Activated CD8-positive, alpha-beta T cell treated with anti-CD3 and anti-CD28 coated beads, Interleukin-2, amount 10 ng/mL, durations not matched to agents 7 days and 5 days (primary cell): ENCODE measurements at regions not wholly inside any gene's neighbourhood (a gene's known extent, or its start where the extent isn't known, plus 50 kb on each side); places are given as distances from the start of the nearest gene placed in this dataset.

Source experiments
- ATAC-seq: fragments of 150-1000 bp; cut with Tn5 transposase; one replicate; pipeline ENCODE4 v1.10.0; 2021; ENCODE audit warnings: moderate library complexity
- CTCF ChIA-PET: fragments of 350-600 bp; sonication (Branson Sonifier 250); formaldehyde crosslinking; loops from one replicate; lab custom pipeline; 2021; ENCODE audit warnings: antibody characterized with exemption; lab: Charles Lee
- POLR2A ChIA-PET: fragments of 350-600 bp; sonication (Branson Sonifier 250); formaldehyde crosslinking; loops from one replicate; lab custom pipeline; 2021; ENCODE audit warnings: antibody characterized with exemption; lab: Charles Lee
- DNase-seq: peaks from one replicate; pipeline ENCODE4 v3.0.0-alpha.2; 2020
- H3K27ac Mint-ChIP-seq: one replicate; pipeline ENCODE4 v1.8.0; 2021; ENCODE audit warnings: mild to moderate bottlenecking, mixed read lengths
- H3K27me3 Mint-ChIP-seq: one replicate; pipeline ENCODE4 v1.8.0; 2021; ENCODE audit warnings: low read depth, mixed read lengths
- H3K36me3 Mint-ChIP-seq: one replicate; pipeline ENCODE4 v1.8.0; 2021; ENCODE audit warnings: low read depth, mixed read lengths
- H3K4me1 Mint-ChIP-seq: one replicate; pipeline ENCODE4 v1.8.0; 2021; ENCODE audit warnings: low read depth, mixed read lengths
- H3K4me3 Mint-ChIP-seq: one replicate; pipeline ENCODE4 v1.8.0; 2021; ENCODE audit warnings: mild to moderate bottlenecking, mixed read lengths
- H3K9me3 Mint-ChIP-seq: one replicate; pipeline ENCODE4 v1.8.0; 2022; ENCODE audit warnings: mixed read lengths; ENCODE audit not compliant: insufficient read depth

DNA sequence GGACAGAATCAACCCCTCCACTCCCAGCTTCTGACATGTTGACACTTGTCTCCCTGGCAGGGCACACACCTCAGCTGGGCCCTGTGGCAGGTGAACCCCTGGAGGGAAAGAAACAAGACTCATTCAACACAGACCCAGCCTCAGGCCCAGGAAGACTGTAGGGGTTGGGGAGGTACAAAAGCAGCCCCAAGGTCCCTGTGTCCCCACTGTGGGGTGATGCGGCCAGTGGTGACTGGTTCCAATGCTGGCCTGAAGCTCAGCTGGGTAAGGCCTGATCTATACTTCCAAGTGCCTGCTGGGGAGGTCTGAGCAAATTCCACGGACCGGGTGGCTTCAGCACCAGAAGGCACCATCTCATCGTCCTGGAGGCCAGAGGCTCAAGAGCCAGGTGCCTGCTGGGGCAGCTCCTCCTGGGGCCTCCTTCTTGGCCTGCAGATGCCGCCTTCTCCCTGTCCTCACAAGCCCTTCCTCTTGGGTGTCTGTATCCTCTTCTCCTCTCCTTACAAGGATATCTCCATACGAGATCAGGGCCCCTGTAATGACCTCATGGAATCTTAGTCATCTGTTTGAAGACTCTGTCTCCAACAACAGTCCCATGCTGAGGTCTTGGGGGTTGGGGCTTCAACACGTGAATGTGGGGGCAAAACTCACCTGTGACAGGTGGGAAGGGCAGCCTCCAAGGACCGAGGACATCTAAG is 1492.1 kb downstream of the BRD1 start:
- CTCF ChIA-PET, result no interaction called here
- no peaks in the 10 kb centered on the region for H3K4me1 Mint-ChIP-seq
- no peaks in the 10 kb centered on the region for H3K27me3 Mint-ChIP-seq
- no peak overlapping the region for H3K4me3 Mint-ChIP-seq
- no peaks in the 10 kb centered on the region for H3K36me3 Mint-ChIP-seq
- no peak overlapping the region for H3K27ac Mint-ChIP-seq
- POLR2A ChIA-PET, result no interaction called here
- DNase-seq, result no peak
- no peak for ATAC-seq
- no peaks in the 10 kb centered on the region for H3K9me3 Mint-ChIP-seq

DNA sequence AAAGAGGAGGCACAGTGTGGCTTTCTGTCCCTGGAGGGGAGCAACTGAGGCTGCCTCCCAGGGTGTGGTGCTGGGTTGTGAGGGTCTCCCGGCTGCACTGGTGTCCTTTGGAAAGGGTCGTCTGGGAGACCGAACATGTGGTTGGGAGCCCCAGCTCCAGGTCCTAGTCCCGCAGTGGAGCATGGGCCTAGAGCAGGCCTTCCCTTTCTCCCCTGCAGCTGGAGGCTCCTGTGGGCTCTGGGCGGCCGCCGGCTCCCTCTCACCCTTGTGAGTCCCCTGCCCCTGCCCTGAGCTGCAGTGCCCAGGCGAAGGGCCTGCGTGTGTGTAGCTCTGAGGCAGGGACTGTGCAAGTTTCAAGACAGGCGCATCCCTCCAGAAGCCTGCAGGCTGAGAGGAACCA is 1492.7 kb downstream of the BRD1 start:
- no peaks in the 10 kb centered on the region for H3K27me3 Mint-ChIP-seq

DNA sequence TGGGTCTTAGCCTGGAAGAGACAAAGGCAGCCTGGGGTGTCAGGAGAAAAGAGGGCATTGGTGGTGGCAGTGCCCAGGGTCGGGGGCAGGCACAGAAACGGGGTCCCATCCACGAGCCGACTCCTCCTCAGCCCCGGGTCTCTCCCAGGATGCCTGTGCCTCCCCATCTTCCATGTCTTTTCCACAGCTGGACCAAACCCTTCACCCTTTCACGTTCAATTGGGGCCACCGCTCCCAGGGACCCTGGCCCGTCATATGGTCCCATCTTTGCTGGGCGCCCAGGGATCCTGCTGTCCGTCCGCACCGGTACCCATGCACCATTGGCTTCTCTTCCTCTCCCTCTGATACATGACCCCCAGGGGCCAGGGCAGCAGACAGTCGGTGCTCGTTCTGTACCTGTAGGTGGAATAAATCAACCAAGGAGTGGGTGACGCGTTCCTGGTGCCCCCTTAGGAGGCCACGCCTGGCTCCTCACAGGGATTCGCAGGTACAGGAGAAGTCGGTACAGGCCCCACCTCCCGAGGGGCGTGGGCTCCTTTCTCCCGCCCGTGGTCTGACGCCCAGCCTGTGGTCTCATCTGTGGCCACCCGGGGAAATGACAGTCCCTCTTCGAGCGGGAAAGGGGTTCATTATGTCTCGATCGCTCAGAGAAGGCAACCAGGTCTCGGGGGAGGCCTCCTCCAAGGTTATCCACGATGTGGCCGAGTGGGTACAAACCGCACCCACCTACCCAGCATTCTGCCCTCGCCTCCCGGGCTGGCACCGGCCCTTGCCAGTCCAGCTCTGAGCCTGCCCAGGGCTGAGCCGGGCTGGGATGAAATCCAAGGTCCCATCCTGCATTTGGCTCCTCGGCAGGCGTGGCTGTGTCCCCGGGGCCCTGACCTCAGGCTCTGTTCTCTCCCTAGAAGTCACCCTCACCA is 1493.6 kb downstream of the BRD1 start:
- no peak overlapping the region for H3K4me3 Mint-ChIP-seq
- H3K4me1 Mint-ChIP-seq, result no peaks in the 10 kb centered on the region
- CTCF ChIA-PET, result no interaction called here
- no peaks in the 10 kb centered on the region for H3K36me3 Mint-ChIP-seq
- no peaks in the 10 kb centered on the region for H3K27me3 Mint-ChIP-seq
- H3K27ac Mint-ChIP-seq, result no peak overlapping the region
- peaks cover 6% of the 10 kb centered on the region for H3K9me3 Mint-ChIP-seq
- POLR2A ChIA-PET, result no interaction called here
- ATAC-seq, result no peak
- no peak for DNase-seq

More for the DNA sequence above, 1492.7 kb downstream of the BRD1 start:
- no peaks in the 10 kb centered on the region for H3K4me1 Mint-ChIP-seq
- H3K36me3 Mint-ChIP-seq, result no peaks in the 10 kb centered on the region
- ATAC-seq (no peak), DNase-seq (no peak)
- no peak overlapping the region for H3K4me3 Mint-ChIP-seq
- ChIA-PET POLR2A (no interaction called here), CTCF (no interaction called here)
- no peak overlapping the region for H3K27ac Mint-ChIP-seq
- no peaks in the 10 kb centered on the region for H3K9me3 Mint-ChIP-seq

DNA sequence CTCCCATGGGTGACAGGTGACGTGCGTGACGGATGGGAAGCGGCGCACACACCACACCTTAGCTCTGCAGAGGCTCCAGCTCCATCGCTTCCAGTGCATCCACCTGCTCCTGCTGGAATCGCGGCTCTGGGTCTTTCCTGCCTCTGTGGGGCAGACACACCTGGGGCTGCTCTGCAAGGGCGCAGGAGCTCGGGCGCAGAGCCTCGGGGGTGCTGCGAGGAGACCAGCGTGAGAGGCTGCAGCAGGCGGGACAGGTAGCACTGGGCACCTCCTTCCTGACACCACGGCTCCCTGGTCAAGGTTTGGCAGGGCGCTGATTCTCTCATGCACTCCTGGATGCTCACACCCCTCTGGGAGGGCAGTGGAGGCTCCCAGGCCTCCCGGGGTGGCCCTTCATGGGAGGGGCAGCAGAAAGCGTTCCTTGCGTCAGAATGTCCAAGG is 1494.3 kb downstream of the BRD1 start:
- no peaks in the 10 kb centered on the region for H3K27me3 Mint-ChIP-seq
- H3K4me1 Mint-ChIP-seq, result no peaks in the 10 kb centered on the region
- no peak overlapping the region for H3K4me3 Mint-ChIP-seq
- no peak overlapping the region for H3K27ac Mint-ChIP-seq
- peaks cover 8% of the 10 kb centered on the region for H3K9me3 Mint-ChIP-seq
- DNase-seq (no peak), ATAC-seq (no peak)
- POLR2A ChIA-PET, result no interaction called here
- CTCF ChIA-PET, result no interaction called here
- H3K36me3 Mint-ChIP-seq, result no peaks in the 10 kb centered on the region

DNA sequence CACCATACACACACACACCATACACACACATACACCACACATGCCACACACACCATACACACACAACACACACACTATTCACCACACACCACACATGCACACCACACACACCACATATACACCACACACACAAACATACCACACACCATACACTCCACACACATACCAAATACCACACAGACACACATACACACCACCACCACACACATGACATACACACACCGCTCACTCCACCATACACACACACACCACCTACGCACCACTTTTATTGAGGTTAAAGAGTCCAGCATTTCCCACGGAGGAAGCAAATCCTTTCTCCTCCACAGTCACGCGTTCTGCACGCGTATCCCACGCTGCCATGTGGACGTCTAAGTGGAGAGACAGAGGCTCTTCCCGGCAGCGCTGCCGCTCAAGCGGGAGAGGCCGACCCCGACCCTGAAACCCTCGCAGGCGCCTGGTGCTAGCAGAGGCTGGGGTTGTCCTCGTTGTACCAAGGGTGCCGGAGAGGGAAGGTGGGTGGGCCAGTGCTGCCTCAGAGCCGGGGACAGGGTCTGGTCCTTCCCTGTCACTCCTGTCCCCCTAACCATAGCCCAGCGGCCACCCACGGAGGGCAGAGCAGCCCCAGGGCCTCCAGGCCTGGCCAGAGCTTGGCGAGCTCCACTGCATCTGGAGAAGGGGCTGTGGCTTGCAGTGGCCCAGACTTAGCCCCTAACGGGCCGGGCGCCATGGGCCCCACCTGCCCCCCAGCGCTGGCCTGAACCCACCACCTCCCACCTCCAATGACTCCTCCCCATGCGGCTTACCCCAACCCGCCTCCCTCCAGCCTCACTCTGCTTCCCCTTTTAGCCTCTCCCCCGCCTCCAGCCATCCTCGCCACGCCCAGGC is 1495.0 kb downstream of the BRD1 start:
- Mint-ChIP-seq H3K27ac (no peak overlapping the region), H3K4me3 (no peak overlapping the region), H3K9me3 (peaks cover 8% of the 10 kb centered on the region), H3K27me3 (no peaks in the 10 kb centered on the region), H3K36me3 (no peaks in the 10 kb centered on the region), H3K4me1 (no peaks in the 10 kb centered on the region)
- no peak for DNase-seq
- ATAC-seq, result no peak
- ChIA-PET CTCF (no interaction called here), POLR2A (no interaction called here)

DNA sequence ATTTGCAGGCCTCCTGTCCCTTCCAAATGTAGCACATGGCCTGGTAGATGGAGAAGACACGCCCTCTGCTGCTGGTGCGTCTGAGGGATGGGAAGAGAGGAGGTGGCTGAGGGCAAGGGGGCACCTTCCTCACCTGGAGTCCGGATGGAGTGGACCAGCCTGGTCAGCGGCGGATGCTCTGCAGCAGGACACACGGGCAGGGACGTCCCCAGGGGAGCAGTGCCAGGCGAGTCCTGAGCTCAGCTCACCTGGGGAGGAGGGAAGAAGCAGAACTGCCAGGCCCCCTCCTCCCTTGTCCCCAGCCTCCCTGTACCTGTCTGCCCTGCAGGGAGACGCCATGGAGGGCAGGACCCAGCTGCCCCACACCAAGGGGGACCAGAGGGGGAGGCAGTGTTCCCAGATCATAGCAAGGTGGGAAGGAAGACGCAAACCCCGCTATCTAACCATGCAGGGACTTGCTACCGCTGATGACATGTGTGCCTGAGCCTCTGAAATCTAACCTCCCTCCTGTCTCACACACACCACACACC is 1495.9 kb downstream of the BRD1 start:
- ATAC-seq (no peak), DNase-seq (no peak)
- POLR2A ChIA-PET, result no interaction called here
- Mint-ChIP-seq H3K4me3 (no peak overlapping the region), H3K9me3 (peaks cover 8% of the 10 kb centered on the region), H3K27ac (no peak overlapping the region), H3K36me3 (no peaks in the 10 kb centered on the region), H3K27me3 (no peaks in the 10 kb centered on the region), H3K4me1 (no peaks in the 10 kb centered on the region)
- CTCF ChIA-PET, result no interaction called here

DNA sequence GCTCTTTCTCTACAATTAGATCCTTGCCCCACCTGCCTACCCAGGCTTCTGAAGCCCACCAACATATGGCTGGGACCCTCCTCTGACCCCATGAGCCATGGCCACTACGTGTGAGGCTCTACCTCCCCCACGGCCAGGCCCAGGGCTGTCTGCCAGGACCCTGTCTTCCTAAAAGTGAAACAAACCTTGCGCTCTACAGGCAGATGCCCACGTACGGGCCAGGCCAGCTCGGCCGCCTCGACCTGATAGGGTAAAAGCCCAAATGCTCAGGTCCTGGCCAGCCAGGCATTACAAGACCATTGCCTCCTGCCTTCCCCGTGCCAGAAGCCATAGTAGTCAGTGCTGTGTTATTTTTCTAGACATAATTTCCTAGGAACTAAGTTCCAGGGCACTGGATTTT is 1496.4 kb downstream of the BRD1 start:
- CTCF ChIA-PET, result no interaction called here
- Mint-ChIP-seq H3K27ac (no peak overlapping the region), H3K27me3 (no peaks in the 10 kb centered on the region), H3K4me1 (no peaks in the 10 kb centered on the region), H3K36me3 (no peaks in the 10 kb centered on the region), H3K4me3 (no peak overlapping the region), H3K9me3 (peaks cover 8% of the 10 kb centered on the region)
- POLR2A ChIA-PET, result no interaction called here
- no peak for DNase-seq
- no peak for ATAC-seq

DNA sequence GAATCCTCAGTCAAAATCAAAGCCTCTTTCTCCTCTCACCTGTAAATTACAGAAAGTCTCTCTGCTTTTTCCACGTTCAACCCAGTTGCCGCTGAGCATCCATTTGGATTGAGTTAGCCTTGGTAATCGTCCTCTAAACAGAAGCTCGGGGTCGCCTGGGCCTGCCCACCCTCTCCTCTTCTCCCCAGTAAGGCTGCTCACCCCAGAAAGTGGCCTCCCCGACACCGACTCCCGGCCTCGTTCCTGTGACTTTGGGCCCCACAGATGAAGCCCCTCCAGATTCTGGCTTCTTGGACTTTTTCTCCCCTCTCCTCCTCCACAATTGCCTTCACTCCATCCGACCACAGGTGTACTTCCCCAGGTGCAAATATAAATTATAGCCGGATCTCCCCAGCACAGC is 1500.0 kb downstream of the BRD1 start:
- peaks cover 14% of the 10 kb centered on the region for H3K9me3 Mint-ChIP-seq
- ChIA-PET CTCF (no interaction called here), POLR2A (no interaction called here)
- H3K4me1 Mint-ChIP-seq, result no peaks in the 10 kb centered on the region
- no peak for ATAC-seq
- H3K27me3 Mint-ChIP-seq, result no peaks in the 10 kb centered on the region
- no peak for DNase-seq
- H3K27ac Mint-ChIP-seq, result no peak overlapping the region
- no peak overlapping the region for H3K4me3 Mint-ChIP-seq
- H3K36me3 Mint-ChIP-seq, result no peaks in the 10 kb centered on the region

DNA sequence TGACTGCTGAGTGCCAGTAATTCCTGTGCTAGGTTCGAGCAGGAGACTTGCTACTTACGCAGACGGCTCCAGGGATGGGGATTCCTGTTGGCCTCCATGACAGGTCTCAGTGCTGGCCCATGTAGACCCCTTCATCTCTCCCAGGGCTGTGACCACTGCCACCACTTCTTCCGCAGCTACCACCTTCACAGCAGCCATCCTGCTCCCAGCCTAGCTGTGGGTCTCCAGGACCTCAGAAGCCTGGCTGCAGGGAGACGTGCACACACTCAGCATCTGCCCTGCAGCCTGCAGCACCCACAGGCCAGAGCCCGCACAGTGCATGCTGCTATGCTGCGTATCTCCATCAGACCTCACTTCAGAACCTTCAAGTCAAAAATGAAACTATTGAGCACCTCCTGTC is 1503.9 kb downstream of the BRD1 start:
- CTCF ChIA-PET, result no interaction called here
- no peak for DNase-seq
- no peak overlapping the region for H3K27ac Mint-ChIP-seq
- no peaks in the 10 kb centered on the region for H3K27me3 Mint-ChIP-seq
- ATAC-seq, result no peak
- H3K36me3 Mint-ChIP-seq, result no peaks in the 10 kb centered on the region
- no peak overlapping the region for H3K4me3 Mint-ChIP-seq
- POLR2A ChIA-PET, result no interaction called here
- H3K9me3 Mint-ChIP-seq, result peaks cover 6% of the 10 kb centered on the region
- H3K4me1 Mint-ChIP-seq, result no peaks in the 10 kb centered on the region

DNA sequence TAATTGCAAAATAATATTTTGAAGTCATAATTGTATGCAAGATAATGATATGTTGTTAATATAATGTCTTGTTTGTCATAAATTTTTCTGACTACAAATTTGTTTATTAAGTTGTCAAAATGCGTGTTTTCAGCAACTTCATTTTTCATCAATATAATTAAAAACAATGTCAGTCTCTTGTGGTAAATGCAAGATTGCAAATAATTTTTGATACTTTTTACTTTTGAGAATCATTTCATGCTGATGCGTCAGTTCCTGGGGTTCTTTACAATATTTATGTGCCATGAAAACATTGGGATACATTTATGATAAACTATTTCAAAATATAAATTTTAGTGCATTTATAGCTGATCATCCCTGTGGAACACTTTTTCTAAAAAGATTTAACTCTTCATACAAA is 1504.8 kb downstream of the BRD1 start:
- ATAC-seq (no peak), DNase-seq (no peak)
- Mint-ChIP-seq H3K27me3 (no peaks in the 10 kb centered on the region), H3K4me3 (no peak overlapping the region), H3K36me3 (no peaks in the 10 kb centered on the region), H3K27ac (no peak overlapping the region), H3K9me3 (peaks cover 6% of the 10 kb centered on the region), H3K4me1 (no peaks in the 10 kb centered on the region)
- ChIA-PET POLR2A (no interaction called here), CTCF (no interaction called here)

DNA sequence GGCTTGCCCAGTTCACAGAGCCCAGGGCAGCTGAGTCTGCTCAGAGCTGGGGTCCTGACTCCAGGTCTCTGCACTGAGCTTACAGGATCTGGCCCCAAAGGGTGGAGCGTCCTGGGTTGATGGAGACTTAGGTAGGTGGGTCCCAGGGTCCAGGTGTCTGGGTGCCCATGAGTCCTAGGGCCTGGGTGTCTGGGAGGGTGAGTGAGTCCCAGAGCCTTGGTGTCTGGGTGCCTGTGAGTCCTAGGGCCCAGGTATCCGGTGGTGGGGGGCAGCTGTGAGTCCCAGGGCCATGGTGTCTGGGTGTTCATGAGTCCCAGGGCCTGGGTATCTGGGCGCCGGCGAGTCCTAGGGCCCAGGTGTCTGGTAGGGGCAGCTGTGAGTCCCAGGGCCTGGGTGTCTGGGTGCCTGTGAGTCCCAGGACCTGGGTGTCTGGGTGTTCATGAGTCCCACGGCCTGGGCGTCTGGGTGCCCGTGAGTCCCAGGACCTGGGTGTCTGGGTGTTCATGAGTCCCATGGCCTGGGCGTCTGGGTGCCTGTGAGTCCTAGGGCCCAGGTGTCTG is 1505.6 kb downstream of the BRD1 start:
- Mint-ChIP-seq H3K36me3 (no peaks in the 10 kb centered on the region), H3K9me3 (peaks cover 6% of the 10 kb centered on the region), H3K27me3 (no peaks in the 10 kb centered on the region), H3K4me1 (no peaks in the 10 kb centered on the region), H3K4me3 (no peak overlapping the region), H3K27ac (no peak overlapping the region)
- ChIA-PET POLR2A (no interaction called here), CTCF (no interaction called here)
- DNase-seq, result no peak
- no peak for ATAC-seq
